ENCODE measurements at regions not wholly inside any gene's neighbourhood (a gene's known extent, or its start where the extent isn't known, plus 50 kb on each side); places are given as distances from the start of the nearest gene placed in this dataset.

DNA sequence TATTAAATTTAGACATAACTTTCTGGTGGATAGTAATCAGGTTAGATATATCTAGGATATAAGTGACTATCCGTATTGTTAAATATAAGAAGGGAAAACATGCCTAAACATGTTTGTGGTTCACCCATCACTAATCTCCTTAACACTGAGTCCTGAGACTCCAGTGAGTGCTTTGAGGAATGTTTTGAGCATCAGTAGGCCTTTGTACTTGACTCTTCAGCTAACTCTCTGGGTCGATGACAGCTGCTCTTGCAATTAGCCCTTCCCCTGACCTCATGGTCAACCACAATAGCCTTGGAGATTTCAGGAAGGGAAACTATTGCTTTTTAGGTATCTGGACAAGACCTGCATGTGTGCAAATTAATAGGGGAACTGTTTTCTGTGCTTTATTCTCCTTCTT, 716.8 kb downstream of the EPHA4 start:
- DNase-seq (ENCODE audit: low read depth in 6 of 9, low spot score in 9 of 9): no peak
- H3K27ac ChIP-seq (ENCODE audit: low read depth in 1 of 2, low read length in 1 of 2): no peak overlapping the region
- H3K9me3 ChIP-seq (ENCODE audit: control insufficient read depth in 2 of 2, insufficient read depth in 1 of 2, low read length in 1 of 2): no peaks in the 10 kb centered on the region
- no peak overlapping the region for H3K4me3 ChIP-seq (ENCODE audit: low read length in 2 of 2)
- no peaks in the 10 kb centered on the region for H3K27me3 ChIP-seq (ENCODE audit: control insufficient read depth in 2 of 2, insufficient read depth in 1 of 2, low read length in 1 of 2)
- no peaks in the 10 kb centered on the region for H3K4me1 ChIP-seq (ENCODE audit: control insufficient read depth in 2 of 2, insufficient read depth in 2 of 2, low read length in 2 of 2)
- 67% methylated on average over 2 of the region's 2 CpGs for WGBS
- H3K36me3 ChIP-seq (ENCODE audit: control insufficient read depth in 2 of 2, insufficient read depth in 2 of 2, low read length in 1 of 2): no peaks in the 10 kb centered on the region

DNA sequence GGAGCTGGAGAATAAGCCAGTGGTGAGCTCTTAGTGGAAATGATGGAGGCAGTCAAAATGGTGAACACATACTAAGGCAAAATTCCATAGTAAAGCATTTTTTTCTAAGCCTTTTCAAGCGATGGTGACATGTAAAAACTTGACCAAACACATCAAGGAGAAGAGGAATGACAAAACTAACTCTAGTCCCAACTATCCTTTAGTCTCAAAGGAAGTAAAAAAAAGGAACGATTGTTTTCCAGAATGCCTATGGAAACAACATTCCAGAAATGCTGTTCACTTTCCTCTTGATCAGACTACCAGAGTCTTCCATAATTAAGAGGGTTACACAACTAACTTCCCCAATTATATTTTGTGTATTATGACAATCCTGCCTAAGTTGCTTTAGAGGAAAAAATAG, 715.6 kb downstream of the EPHA4 start:
- H3K27ac ChIP-seq (ENCODE audit: low read depth in 1 of 2, low read length in 1 of 2): no peak overlapping the region
- DNase-seq (ENCODE audit: low read depth in 6 of 9, low spot score in 9 of 9): no peak
- H3K36me3 ChIP-seq (ENCODE audit: control insufficient read depth in 2 of 2, insufficient read depth in 2 of 2, low read length in 1 of 2): no peaks in the 10 kb centered on the region
- no peaks in the 10 kb centered on the region for H3K4me1 ChIP-seq (ENCODE audit: control insufficient read depth in 2 of 2, insufficient read depth in 2 of 2, low read length in 2 of 2)
- 95% methylated on average over 2 of the region's 2 CpGs for WGBS
- no peaks in the 10 kb centered on the region for H3K27me3 ChIP-seq (ENCODE audit: control insufficient read depth in 2 of 2, insufficient read depth in 1 of 2, low read length in 1 of 2)
- no peak overlapping the region for H3K4me3 ChIP-seq (ENCODE audit: low read length in 2 of 2)
- H3K9me3 ChIP-seq (ENCODE audit: control insufficient read depth in 2 of 2, insufficient read depth in 1 of 2, low read length in 1 of 2): no peaks in the 10 kb centered on the region

DNA sequence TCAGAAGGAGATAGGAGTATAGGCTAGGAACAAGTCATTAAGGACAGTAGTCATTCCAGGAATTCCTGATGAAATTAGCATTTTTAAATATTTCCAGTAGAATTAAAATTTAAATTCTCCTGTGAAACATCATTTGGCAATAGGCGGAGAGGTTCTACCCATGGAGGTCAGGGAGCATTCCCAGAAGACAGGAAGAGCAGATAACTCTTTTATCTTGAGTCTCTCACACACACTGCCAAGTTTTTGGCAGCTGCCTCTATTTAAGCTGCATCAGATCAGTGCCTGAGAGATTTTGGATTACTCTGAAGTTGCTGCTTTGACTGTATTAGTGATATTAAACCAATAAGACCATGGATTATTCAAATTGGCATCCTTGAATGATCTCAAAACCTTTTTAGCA, 714.7 kb downstream of the EPHA4 start:
- WGBS: 94% methylated on average over 1 of the region's 1 CpG

DNA sequence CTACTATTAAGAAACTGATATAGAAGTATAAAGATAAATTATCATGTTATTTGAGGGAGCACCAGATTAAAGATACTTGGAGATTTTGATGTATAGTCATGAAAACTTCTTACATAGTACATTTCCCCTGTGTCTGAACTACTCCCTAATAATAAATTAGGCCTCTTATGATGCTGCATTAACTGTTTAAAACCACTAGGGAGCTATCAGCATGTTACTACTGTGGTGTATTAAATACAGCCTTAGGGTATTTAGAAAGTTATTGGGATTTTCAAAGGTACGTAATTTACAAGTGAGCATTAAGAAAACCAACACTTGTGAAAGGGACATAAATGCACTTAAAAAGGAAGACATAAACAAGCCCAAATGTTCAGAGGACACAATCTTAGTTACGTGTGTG, 714.0 kb downstream of the EPHA4 start:
- no peaks in the 10 kb centered on the region for H3K4me1 ChIP-seq (ENCODE audit: control insufficient read depth in 2 of 2, insufficient read depth in 2 of 2, low read length in 2 of 2)
- no peak overlapping the region for H3K27ac ChIP-seq (ENCODE audit: low read depth in 1 of 2, low read length in 1 of 2)
- no peaks in the 10 kb centered on the region for H3K27me3 ChIP-seq (ENCODE audit: control insufficient read depth in 2 of 2, insufficient read depth in 1 of 2, low read length in 1 of 2)
- H3K36me3 ChIP-seq (ENCODE audit: control insufficient read depth in 2 of 2, insufficient read depth in 2 of 2, low read length in 1 of 2): no peaks in the 10 kb centered on the region
- DNase-seq (ENCODE audit: low read depth in 6 of 9, low spot score in 9 of 9): no peak
- 96% methylated on average over 2 of the region's 2 CpGs for WGBS
- H3K4me3 ChIP-seq (ENCODE audit: low read length in 2 of 2): no peak overlapping the region
- H3K9me3 ChIP-seq (ENCODE audit: control insufficient read depth in 2 of 2, insufficient read depth in 1 of 2, low read length in 1 of 2): no peaks in the 10 kb centered on the region

More for the DNA sequence above, 714.7 kb downstream of the EPHA4 start:
- H3K36me3 ChIP-seq (ENCODE audit: control insufficient read depth in 2 of 2, insufficient read depth in 2 of 2, low read length in 1 of 2): no peaks in the 10 kb centered on the region
- H3K9me3 ChIP-seq (ENCODE audit: control insufficient read depth in 2 of 2, insufficient read depth in 1 of 2, low read length in 1 of 2): no peaks in the 10 kb centered on the region
- DNase-seq (ENCODE audit: low read depth in 6 of 9, low spot score in 9 of 9): no peak
- H3K4me1 ChIP-seq (ENCODE audit: control insufficient read depth in 2 of 2, insufficient read depth in 2 of 2, low read length in 2 of 2): no peaks in the 10 kb centered on the region
- H3K4me3 ChIP-seq (ENCODE audit: low read length in 2 of 2): no peak overlapping the region
- H3K27me3 ChIP-seq (ENCODE audit: control insufficient read depth in 2 of 2, insufficient read depth in 1 of 2, low read length in 1 of 2): no peaks in the 10 kb centered on the region
- no peak overlapping the region for H3K27ac ChIP-seq (ENCODE audit: low read depth in 1 of 2, low read length in 1 of 2)

DNA sequence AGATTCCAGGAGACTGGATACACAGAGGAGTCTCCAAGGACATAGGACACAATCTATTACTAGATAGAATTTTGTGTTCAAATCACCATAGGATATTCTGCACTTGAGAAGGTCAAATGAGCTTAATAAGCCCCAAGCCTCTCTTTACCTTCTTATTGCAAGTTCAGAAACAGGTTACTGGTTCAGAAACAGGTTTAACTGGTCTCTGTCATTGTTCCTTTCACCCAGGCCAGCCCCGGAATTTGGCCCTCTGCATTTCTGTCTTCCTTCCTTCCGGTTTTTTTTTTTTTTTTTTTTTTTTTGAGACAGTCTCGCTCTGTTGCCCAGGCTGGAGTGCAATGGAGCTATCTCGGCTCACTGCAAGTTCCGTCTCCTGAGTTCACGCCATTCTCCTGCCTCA, 700.2 kb downstream of the EPHA4 start:
- 91% methylated on average over 6 of the region's 6 CpGs for WGBS
- no peak overlapping the region for H3K4me3 ChIP-seq (ENCODE audit: low read length in 2 of 2)
- H3K9me3 ChIP-seq (ENCODE audit: control insufficient read depth in 2 of 2, insufficient read depth in 1 of 2, low read length in 1 of 2): no peaks in the 10 kb centered on the region

DNA sequence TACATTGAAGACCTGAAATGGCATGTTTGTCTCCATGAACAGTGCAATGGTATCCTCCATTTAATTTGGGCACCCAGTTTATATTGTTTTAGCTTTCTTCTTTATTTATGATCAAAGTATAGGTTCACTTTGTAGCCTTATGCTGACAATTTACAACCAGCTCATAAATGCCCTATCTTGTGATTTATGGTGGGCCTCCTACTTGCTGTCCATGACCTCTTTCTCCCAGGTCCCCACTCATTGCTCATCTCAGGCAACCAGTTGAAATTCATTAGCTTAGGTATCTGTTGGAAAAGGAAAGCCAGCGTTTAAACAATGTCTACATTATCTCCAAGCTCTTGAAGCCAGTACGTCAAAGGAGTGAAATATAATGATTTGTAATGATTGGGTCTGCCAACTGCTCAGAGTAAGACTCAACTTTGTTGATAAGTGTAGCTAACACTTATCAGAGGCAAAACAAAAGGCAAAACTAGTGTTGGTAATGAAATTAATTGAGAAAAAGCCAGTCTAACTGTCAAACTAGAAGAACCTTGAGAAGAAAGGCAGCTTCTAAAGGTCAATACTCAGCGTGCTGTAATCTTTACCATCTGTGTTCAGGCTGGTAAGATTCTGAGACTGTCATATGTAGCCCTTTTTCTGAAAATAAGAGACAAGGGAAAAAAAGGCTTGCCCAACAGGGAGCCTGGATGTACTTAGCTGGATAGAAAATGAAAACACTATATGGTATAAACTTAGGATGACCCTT, 695.9 kb downstream of the EPHA4 start:
- no peaks in the 10 kb centered on the region for H3K4me1 ChIP-seq (ENCODE audit: control insufficient read depth in 2 of 2, insufficient read depth in 2 of 2, low read length in 2 of 2)
- H3K27me3 ChIP-seq (ENCODE audit: control insufficient read depth in 2 of 2, insufficient read depth in 1 of 2, low read length in 1 of 2): no peaks in the 10 kb centered on the region
- H3K4me3 ChIP-seq (ENCODE audit: low read length in 2 of 2): no peak overlapping the region
- 73% methylated on average over 3 of the region's 3 CpGs for WGBS
- H3K36me3 ChIP-seq (ENCODE audit: control insufficient read depth in 2 of 2, insufficient read depth in 2 of 2, low read length in 1 of 2): no peaks in the 10 kb centered on the region
- H3K9me3 ChIP-seq (ENCODE audit: control insufficient read depth in 2 of 2, insufficient read depth in 1 of 2, low read length in 1 of 2): no peaks in the 10 kb centered on the region
- DNase-seq (ENCODE audit: low read depth in 6 of 9, low spot score in 9 of 9): no peak
- H3K27ac ChIP-seq (ENCODE audit: low read depth in 1 of 2, low read length in 1 of 2): no peak overlapping the region

More for the DNA sequence above, 700.2 kb downstream of the EPHA4 start:
- no peaks in the 10 kb centered on the region for H3K27me3 ChIP-seq (ENCODE audit: control insufficient read depth in 2 of 2, insufficient read depth in 1 of 2, low read length in 1 of 2)
- no peaks in the 10 kb centered on the region for H3K4me1 ChIP-seq (ENCODE audit: control insufficient read depth in 2 of 2, insufficient read depth in 2 of 2, low read length in 2 of 2)
- no peaks in the 10 kb centered on the region for H3K36me3 ChIP-seq (ENCODE audit: control insufficient read depth in 2 of 2, insufficient read depth in 2 of 2, low read length in 1 of 2)
- H3K27ac ChIP-seq (ENCODE audit: low read depth in 1 of 2, low read length in 1 of 2): no peak overlapping the region
- DNase-seq (ENCODE audit: low read depth in 6 of 9, low spot score in 9 of 9): no peak

DNA sequence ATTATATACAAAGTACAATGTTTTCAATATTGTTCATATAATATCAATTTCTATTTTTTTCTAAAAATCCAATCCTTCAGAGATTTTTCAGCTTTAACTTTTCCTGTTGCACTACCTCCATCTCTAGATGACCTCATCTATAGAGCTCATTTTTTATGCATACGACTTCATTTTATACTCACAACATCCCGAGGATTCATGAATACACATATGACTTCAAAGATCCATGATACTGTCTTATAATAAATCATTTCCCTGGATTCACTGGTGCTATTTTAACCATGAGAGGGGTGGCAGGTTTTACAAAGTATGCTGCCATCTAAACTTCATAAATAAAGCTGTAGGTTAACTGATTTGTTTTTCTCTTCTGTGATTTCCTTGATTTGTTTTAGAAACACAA, 694.6 kb downstream of the EPHA4 start:
- H3K9me3 ChIP-seq (ENCODE audit: control insufficient read depth in 2 of 2, insufficient read depth in 1 of 2, low read length in 1 of 2): no peaks in the 10 kb centered on the region
- no peak for DNase-seq (ENCODE audit: low read depth in 6 of 9, low spot score in 9 of 9)
- H3K27ac ChIP-seq (ENCODE audit: low read depth in 1 of 2, low read length in 1 of 2): no peak overlapping the region
- no peaks in the 10 kb centered on the region for H3K27me3 ChIP-seq (ENCODE audit: control insufficient read depth in 2 of 2, insufficient read depth in 1 of 2, low read length in 1 of 2)
- H3K4me3 ChIP-seq (ENCODE audit: low read length in 2 of 2): no peak overlapping the region
- no peaks in the 10 kb centered on the region for H3K36me3 ChIP-seq (ENCODE audit: control insufficient read depth in 2 of 2, insufficient read depth in 2 of 2, low read length in 1 of 2)
- H3K4me1 ChIP-seq (ENCODE audit: control insufficient read depth in 2 of 2, insufficient read depth in 2 of 2, low read length in 2 of 2): no peaks in the 10 kb centered on the region
- WGBS: 95% methylated on average over 2 of the region's 2 CpGs

DNA sequence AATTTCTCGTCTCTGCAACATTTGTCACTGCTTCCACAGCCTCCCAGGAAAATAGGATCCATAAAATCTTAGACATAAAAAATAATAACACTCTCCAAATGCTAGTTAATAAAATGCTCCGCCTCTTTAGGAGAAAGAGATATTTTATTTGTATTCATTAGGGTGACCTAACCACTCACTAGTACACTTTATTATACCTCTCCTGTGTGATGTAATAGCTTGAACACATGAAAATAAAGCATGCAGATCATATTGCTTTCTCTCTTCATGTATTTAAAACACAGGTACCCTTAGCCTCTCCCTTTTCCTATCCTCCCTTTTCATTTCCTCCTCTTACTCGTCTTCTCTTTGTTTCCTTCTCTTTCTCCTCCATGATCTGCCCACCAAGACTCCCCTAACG, 694.2 kb downstream of the EPHA4 start:
- no peaks in the 10 kb centered on the region for H3K4me1 ChIP-seq (ENCODE audit: control insufficient read depth in 2 of 2, insufficient read depth in 2 of 2, low read length in 2 of 2)
- 84% methylated on average over 4 of the region's 4 CpGs for WGBS
- no peaks in the 10 kb centered on the region for H3K27me3 ChIP-seq (ENCODE audit: control insufficient read depth in 2 of 2, insufficient read depth in 1 of 2, low read length in 1 of 2)
- H3K27ac ChIP-seq (ENCODE audit: low read depth in 1 of 2, low read length in 1 of 2): no peak overlapping the region
- H3K36me3 ChIP-seq (ENCODE audit: control insufficient read depth in 2 of 2, insufficient read depth in 2 of 2, low read length in 1 of 2): no peaks in the 10 kb centered on the region
- H3K4me3 ChIP-seq (ENCODE audit: low read length in 2 of 2): no peak overlapping the region
- no peaks in the 10 kb centered on the region for H3K9me3 ChIP-seq (ENCODE audit: control insufficient read depth in 2 of 2, insufficient read depth in 1 of 2, low read length in 1 of 2)
- DNase-seq (ENCODE audit: low read depth in 6 of 9, low spot score in 9 of 9): no peak

DNA sequence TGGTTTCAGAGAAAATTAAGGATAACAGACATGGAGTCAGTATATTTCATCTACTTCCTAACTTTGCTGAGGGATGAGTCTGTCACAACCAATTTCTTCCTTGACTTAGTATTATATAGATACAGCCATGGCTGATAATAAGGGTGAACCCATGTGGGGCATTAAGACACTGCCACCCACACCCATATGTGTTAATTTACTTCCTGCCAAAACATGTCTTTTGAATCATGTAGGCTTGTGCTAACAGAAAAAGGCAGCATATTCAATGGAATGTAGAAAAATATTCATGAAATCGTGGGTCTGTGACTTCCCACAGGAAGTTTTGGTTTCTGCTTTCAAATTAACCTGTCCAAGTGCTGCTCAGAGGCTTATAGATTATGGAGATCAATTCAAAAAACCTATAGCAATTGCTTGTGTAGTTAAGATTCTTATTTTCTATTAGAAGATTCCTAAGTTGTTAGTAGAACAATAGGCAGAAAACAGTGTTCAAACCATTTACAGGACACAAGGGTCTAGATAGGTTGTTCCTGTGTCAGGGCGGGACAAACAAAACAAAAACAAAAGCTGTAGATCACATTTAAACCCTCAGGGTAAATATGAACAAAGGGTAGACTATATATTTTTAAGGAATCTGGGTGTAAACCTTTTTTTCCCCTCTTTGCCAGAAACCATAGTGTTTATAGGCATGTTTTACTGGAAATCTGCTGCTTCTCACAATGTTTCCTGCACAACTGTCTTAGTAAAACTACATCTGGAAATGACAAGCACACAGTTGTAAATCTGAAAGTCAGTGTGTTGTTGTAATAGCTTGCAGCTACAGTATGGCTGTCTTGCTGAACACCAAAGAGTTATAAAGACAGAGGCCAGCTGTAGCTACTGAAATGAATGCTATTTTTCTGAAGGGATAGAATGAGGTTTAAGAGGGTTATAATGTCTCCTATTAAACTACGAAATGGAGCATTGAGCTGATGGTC, 691.2 kb downstream of the EPHA4 start:
- Histone ChIP-seq H3K27ac (ENCODE audit: low read depth in 1 of 2, low read length in 1 of 2) (no peak overlapping the region), H3K36me3 (ENCODE audit: control insufficient read depth in 2 of 2, insufficient read depth in 2 of 2, low read length in 1 of 2) (no peaks in the 10 kb centered on the region), H3K9me3 (ENCODE audit: control insufficient read depth in 2 of 2, insufficient read depth in 1 of 2, low read length in 1 of 2) (no peaks in the 10 kb centered on the region), H3K27me3 (ENCODE audit: control insufficient read depth in 2 of 2, insufficient read depth in 1 of 2, low read length in 1 of 2) (no peaks in the 10 kb centered on the region), H3K4me3 (ENCODE audit: low read length in 2 of 2) (no peak overlapping the region), H3K4me1 (ENCODE audit: control insufficient read depth in 2 of 2, insufficient read depth in 2 of 2, low read length in 2 of 2) (no peaks in the 10 kb centered on the region)
- 63% methylated on average over 3 of the region's 3 CpGs for WGBS
- no peak for DNase-seq (ENCODE audit: low read depth in 6 of 9, low spot score in 9 of 9)
